GM23248 (cell line): ENCODE measurements at regions not wholly inside any gene's neighbourhood (a gene's known extent, or its start where the extent isn't known, plus 50 kb on each side); places are given as distances from the start of the nearest gene placed in this dataset.

Experiments
- EZH2 ChIP-seq: fragments of 200-600 bp; sonication (generic); IDR thresholded peaks from 2 replicates; pipeline ENCODE4 v1.6.1; 2018; ENCODE audit warnings: antibody characterized with exemption, mild to moderate bottlenecking; ENCODE audit not compliant: insufficient read depth, poor library complexity, severe bottlenecking
- EZH2phosphoT487 ChIP-seq: fragments of 200-600 bp; sonication (generic); IDR thresholded peaks from 2 replicates; pipeline ENCODE4 v1.6.1; 2018; ENCODE audit warnings: antibody characterized with exemption, moderate library complexity, mild to moderate bottlenecking, low read depth; ENCODE audit not compliant: insufficient read depth

DNA sequence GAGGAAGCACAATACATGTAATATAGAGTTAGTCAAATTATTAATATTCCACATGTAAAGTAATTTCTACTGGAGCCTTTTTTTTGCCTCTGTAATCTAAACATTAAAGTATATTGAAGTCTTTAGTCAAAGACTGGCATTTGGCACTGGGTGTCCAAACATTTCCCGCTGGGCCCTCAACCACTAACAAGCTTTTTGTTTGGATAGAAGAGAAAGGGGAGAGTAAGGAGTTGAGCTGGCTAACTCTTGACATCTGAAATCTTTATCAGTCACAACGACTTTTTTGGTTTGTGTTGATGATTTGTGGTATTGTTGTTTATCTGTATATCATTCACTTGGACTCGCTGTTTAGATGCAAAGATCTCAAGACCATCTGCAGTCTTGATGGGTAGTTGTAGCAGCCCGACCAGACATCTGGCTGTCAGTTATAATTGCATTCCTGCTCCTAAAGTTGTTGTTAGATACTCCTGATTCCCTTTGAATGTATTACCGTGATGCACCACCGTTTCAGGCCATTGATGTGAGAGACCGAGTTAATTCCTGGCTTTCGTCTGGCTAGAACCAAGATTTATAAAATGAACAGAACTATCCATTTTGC is 379.6 kb downstream of the MTX2 start:
- TF ChIP-seq EZH2 = no peak
- no peak for TF ChIP-seq EZH2phosphoT487
